OCI-LY1 (cell line): ENCODE measurements at regions not wholly inside any gene's neighbourhood (a gene's known extent, or its start where the extent isn't known, plus 50 kb on each side); places are given as distances from the start of the nearest gene placed in this dataset.

Experiments
- H2AFZ ChIP-seq: fragments of 200-600 bp; sonication (generic), shearing (Covaris generic); 2 replicates; pipeline ENCODE4 v1.6.0; 2014; ENCODE audit warnings: antibody characterized with exemption, mild to moderate bottlenecking, low read length
- H3F3A ChIP-seq: fragments of 200-600 bp; sonication (generic), shearing (Covaris generic); 2 replicates; pipeline ENCODE4 v1.6.0; 2014; ENCODE audit warnings: mild to moderate bottlenecking, antibody characterized with exemption, low read length, moderate library complexity; ENCODE audit not compliant: insufficient read depth
- H3K27ac ChIP-seq: fragments of 200-600 bp; sonication (generic); 2 replicates; pipeline ENCODE4 v1.5.1; 2014; ENCODE audit warnings: low read length, mixed run types, mild to moderate bottlenecking, low read depth; ENCODE audit not compliant: poor library complexity, severe bottlenecking
- H3K27me3 ChIP-seq: fragments of 200-600 bp; sonication (generic); 2 replicates; pipeline ENCODE4 v1.6.0; 2014; ENCODE audit warnings: antibody characterized with exemption, mild to moderate bottlenecking, low read length, moderate library complexity; ENCODE audit not compliant: insufficient read depth
- H3K36me3 ChIP-seq: fragments of 200-600 bp; sonication (generic); 2 replicates; pipeline ENCODE4 v1.6.1; 2014; ENCODE audit warnings: mild to moderate bottlenecking, antibody characterized with exemption, low read length, moderate library complexity, mixed read lengths; ENCODE audit not compliant: insufficient read depth
- H3K4me1 ChIP-seq: fragments of 200-600 bp; sonication (generic); 2 replicates; pipeline ENCODE4 v1.5.1; 2014; ENCODE audit warnings: mild to moderate bottlenecking, low read length, moderate library complexity; ENCODE audit not compliant: insufficient read depth, severe bottlenecking
- H3K4me2 ChIP-seq: fragments of 200-600 bp; sonication (generic), shearing (Covaris generic); 2 replicates; pipeline ENCODE4 v1.6.1; 2014; ENCODE audit warnings: low read length
- H3K4me3 ChIP-seq: fragments of 200-600 bp; sonication (generic); 2 replicates; pipeline ENCODE4 v1.5.1; 2014; ENCODE audit warnings: low read length, low read depth, mild to moderate bottlenecking, mixed read lengths; ENCODE audit not compliant: poor library complexity, severe bottlenecking
- H3K79me2 ChIP-seq: fragments of 200-600 bp; shearing (Covaris generic); 2 replicates; pipeline ENCODE4 v1.6.1; 2016; ENCODE audit warnings: mixed run types, low read length, mixed read lengths; ENCODE audit not compliant: insufficient read depth
- H3K9ac ChIP-seq: fragments of 200-600 bp; sonication (generic), shearing (Covaris generic); 2 replicates; pipeline ENCODE4 v1.6.1; 2014; ENCODE audit warnings: mild to moderate bottlenecking, low read length, mixed read lengths
- H3K9me2 ChIP-seq: fragments of 200-600 bp; sonication (generic), shearing (Covaris generic); 2 replicates; pipeline ENCODE4 v1.6.1; 2014; ENCODE audit warnings: low read depth, mild to moderate bottlenecking, low read length, mixed read lengths
- H3K9me3 ChIP-seq: fragments of 200-600 bp; shearing (Covaris generic); 2 replicates; pipeline ENCODE4 v1.6.1; 2014; ENCODE audit warnings: low read length, mixed read lengths
- H4K20me1 ChIP-seq: fragments of 200-600 bp; sonication (generic), shearing (Covaris generic); 2 replicates; pipeline ENCODE4 v1.6.0; 2016; ENCODE audit warnings: mild to moderate bottlenecking, low read length; ENCODE audit not compliant: insufficient read depth
- EZH2 ChIP-seq: fragments of 200-600 bp; sonication (generic), shearing (Covaris generic); IDR thresholded peaks from 2 replicates; pipeline ENCODE4 v1.8.0; 2017; ENCODE audit warnings: borderline replicate concordance, mixed run types, mild to moderate bottlenecking, antibody characterized with exemption, low read length, moderate library complexity, mixed read lengths
- TF ChIP-seq, protein P1 (sequence below): fragments of 200-600 bp; sonication (generic), shearing (Covaris generic); IDR thresholded peaks from 2 replicates; pipeline ENCODE4 v1.5.1; 2017; ENCODE audit warnings: mild to moderate bottlenecking, antibody characterized with exemption, low read length, moderate library complexity, mixed read lengths

GRCh38 chr5:89694026-89694550 lies 715.5 kb downstream of the CETN3 start:
- Histone ChIP-seq H3K9me3 (no peaks in the 10 kb centered on the region), H3K27ac (no peak overlapping the region), H3K79me2 (no peaks in the 10 kb centered on the region), H3K27me3 (no peaks in the 10 kb centered on the region), H3K4me3 (no peak overlapping the region), H3K36me3 (no peaks in the 10 kb centered on the region), H3K9ac (no peak overlapping the region), H2AFZ (no peak overlapping the region), H3F3A (no peaks in the 10 kb centered on the region), H4K20me1 (no peaks in the 10 kb centered on the region), H3K4me1 (no peaks in the 10 kb centered on the region), H3K4me2 (no peak overlapping the region), H3K9me2 (no peaks in the 10 kb centered on the region)
- no peak for TF ChIP-seq EZH2
- TF ChIP-seq, protein P1, sequence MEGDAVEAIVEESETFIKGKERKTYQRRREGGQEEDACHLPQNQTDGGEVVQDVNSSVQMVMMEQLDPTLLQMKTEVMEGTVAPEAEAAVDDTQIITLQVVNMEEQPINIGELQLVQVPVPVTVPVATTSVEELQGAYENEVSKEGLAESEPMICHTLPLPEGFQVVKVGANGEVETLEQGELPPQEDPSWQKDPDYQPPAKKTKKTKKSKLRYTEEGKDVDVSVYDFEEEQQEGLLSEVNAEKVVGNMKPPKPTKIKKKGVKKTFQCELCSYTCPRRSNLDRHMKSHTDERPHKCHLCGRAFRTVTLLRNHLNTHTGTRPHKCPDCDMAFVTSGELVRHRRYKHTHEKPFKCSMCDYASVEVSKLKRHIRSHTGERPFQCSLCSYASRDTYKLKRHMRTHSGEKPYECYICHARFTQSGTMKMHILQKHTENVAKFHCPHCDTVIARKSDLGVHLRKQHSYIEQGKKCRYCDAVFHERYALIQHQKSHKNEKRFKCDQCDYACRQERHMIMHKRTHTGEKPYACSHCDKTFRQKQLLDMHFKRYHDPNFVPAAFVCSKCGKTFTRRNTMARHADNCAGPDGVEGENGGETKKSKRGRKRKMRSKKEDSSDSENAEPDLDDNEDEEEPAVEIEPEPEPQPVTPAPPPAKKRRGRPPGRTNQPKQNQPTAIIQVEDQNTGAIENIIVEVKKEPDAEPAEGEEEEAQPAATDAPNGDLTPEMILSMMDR, result no peak

DNA sequence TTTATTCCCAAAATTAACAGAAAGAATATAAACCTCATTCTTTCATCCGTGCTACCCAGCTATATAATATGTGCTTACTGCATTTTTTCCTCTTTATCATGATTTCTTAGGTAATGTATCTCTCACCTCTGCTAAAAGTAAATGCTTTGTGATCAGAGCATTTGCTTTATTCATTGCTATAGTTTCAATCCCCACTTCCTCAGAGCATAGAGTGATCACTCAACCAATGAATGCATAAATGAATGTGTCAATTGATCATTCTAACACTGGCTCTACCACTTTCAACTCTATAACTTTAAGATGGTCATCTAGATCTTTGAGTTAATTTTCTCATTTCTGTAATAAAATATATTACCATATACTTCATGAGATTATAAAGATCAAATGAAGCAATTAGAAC lies 719.2 kb downstream of the CETN3 start:
- H3K79me2 ChIP-seq, result no peaks in the 10 kb centered on the region
- H3K27ac ChIP-seq, result no peak overlapping the region
- no peaks in the 10 kb centered on the region for H4K20me1 ChIP-seq
- no peak overlapping the region for H3K4me2 ChIP-seq
- TF ChIP-seq EZH2, result no peak
- TF ChIP-seq, protein P1, result no peak
- H3K9me2 ChIP-seq, result no peaks in the 10 kb centered on the region
- peaks cover 3% of the 10 kb centered on the region for H3K4me1 ChIP-seq
- H3K9me3 ChIP-seq, result no peaks in the 10 kb centered on the region
- no peak overlapping the region for H2AFZ ChIP-seq
- H3F3A ChIP-seq, result no peaks in the 10 kb centered on the region
- no peak overlapping the region for H3K4me3 ChIP-seq
- H3K36me3 ChIP-seq, result no peaks in the 10 kb centered on the region
- no peaks in the 10 kb centered on the region for H3K27me3 ChIP-seq
- H3K9ac ChIP-seq, result no peak overlapping the region

DNA sequence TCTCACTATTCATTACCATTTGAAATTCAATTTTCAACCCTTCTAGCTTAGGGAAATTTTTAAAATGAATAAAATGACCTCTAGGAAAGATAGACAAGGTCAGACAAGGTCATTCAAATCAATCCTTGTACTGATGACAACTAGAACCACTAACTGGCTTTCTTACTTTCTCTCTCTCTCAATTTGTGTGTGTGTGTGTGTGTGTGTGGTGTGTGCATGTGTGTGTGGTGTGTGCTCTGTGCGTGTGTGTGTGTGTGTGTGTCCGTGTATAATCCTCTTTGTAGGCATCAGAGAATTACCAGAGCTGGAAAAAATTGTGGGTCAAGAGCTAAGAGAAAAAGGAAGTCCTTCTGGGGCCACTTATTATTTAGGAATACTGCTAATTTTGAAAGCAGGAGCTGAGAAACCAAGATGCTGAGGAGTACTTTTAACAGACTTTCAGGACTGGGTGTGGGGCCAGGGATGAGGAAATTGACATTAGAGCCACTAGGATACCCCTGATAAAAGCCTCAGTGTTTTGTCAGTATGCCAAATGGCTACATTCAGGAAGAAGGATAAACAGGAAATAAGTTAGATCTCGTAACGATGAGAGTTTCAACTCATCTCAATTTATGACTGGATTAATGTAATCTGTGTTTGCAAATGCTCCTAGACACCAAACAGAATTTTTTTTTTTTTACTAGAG lies 723.3 kb downstream of the CETN3 start:
- TF ChIP-seq, protein P1, result no peak
- TF ChIP-seq EZH2, result no peak

More for the DNA sequence above, 723.3 kb downstream of the CETN3 start:
- no peak overlapping the region for H3K9ac ChIP-seq
- no peak overlapping the region for H2AFZ ChIP-seq
- no peaks in the 10 kb centered on the region for H4K20me1 ChIP-seq
- no peaks in the 10 kb centered on the region for H3K27me3 ChIP-seq
- no peak overlapping the region for H3K27ac ChIP-seq
- peaks cover 3% of the 10 kb centered on the region for H3K4me1 ChIP-seq
- no peak overlapping the region for H3K4me3 ChIP-seq
- no peaks in the 10 kb centered on the region for H3K79me2 ChIP-seq
- no peaks in the 10 kb centered on the region for H3F3A ChIP-seq
- no peaks in the 10 kb centered on the region for H3K9me3 ChIP-seq
- no peaks in the 10 kb centered on the region for H3K9me2 ChIP-seq
- H3K36me3 ChIP-seq, result no peaks in the 10 kb centered on the region
- no peak overlapping the region for H3K4me2 ChIP-seq
